ENCODE measurements at regions not wholly inside any gene's neighbourhood (a gene's known extent, or its start where the extent isn't known, plus 50 kb on each side); places are given as distances from the start of the nearest gene placed in this dataset.
A peak's percentile ranks its signal among the peaks of the same experiment; 100 is the strongest.

- Histone ChIP-seq H3K4me2 (peak overlapping the region; percentile 65), H3K79me2 (ENCODE audit: low read depth) (no peaks in the 10 kb centered on the region), H3F3A (ENCODE audit: low read depth) (peaks cover 7% of the 10 kb centered on the region), H3K27ac (no peak overlapping the region), H4K20me1 (ENCODE audit: low read depth) (no peaks in the 10 kb centered on the region), H2AFZ (replicated peaks) (no peak overlapping the region), H3K36me3 (no peaks in the 10 kb centered on the region), H3K9me3 (ENCODE audit: low read depth) (no peaks in the 10 kb centered on the region), H3K9ac (no peak overlapping the region), H3K27me3 (no peaks in the 10 kb centered on the region), H3K4me3 (no peak overlapping the region), H3K4me1 (peaks cover 41% of the 10 kb centered on the region)
- no peak for DNase-seq (ENCODE audit: low spot score)
- TF ChIP-seq CTCF (IDR thresholded peaks at IDR 0.05) = no peak
- no peak for TF ChIP-seq EZH2 (IDR thresholded peaks at IDR 0.05)
- no peak for TF ChIP-seq EZH2phosphoT487 (IDR thresholded peaks at IDR 0.05)
- H3K36me3 Mint-ChIP-seq = no peaks in the 10 kb centered on the region
- no peaks in the 10 kb centered on the region for H3K27me3 Mint-ChIP-seq (ENCODE audit: insufficient read depth, low read depth)
- no peaks in the 10 kb centered on the region for H3K9me3 Mint-ChIP-seq
- no peak overlapping the region for H3K4me3 Mint-ChIP-seq
- no peak overlapping the region for H3K27ac Mint-ChIP-seq
- H3K4me1 Mint-ChIP-seq = peaks cover 24% of the 10 kb centered on the region
Observed at GRCh38 chr12:43072431-43072830, 479.6 kb downstream of the ADAMTS20 start.

- no peaks in the 10 kb centered on the region for H3K36me3 ChIP-seq
- no peak for DNase-seq (ENCODE audit: low spot score)
- H3K9ac ChIP-seq = no peak overlapping the region
- no peaks in the 10 kb centered on the region for H3K27me3 Mint-ChIP-seq (ENCODE audit: insufficient read depth, low read depth)
- peak overlapping the region; percentile 69 for H3K27ac Mint-ChIP-seq
- H3K27me3 ChIP-seq = no peaks in the 10 kb centered on the region
- no peaks in the 10 kb centered on the region for H3K9me3 ChIP-seq (ENCODE audit: low read depth)
- H3F3A ChIP-seq (ENCODE audit: low read depth) = peaks cover 15% of the 10 kb centered on the region
- H2AFZ ChIP-seq (replicated peaks) = no peak overlapping the region
- no peak overlapping the region for H3K4me3 ChIP-seq
- no peaks in the 10 kb centered on the region for H3K79me2 ChIP-seq (ENCODE audit: low read depth)
- no peak overlapping the region for H3K4me3 Mint-ChIP-seq
- no peaks in the 10 kb centered on the region for H3K36me3 Mint-ChIP-seq
- no peaks in the 10 kb centered on the region for H4K20me1 ChIP-seq (ENCODE audit: low read depth)
- TF ChIP-seq CTCF (IDR thresholded peaks at IDR 0.05) (no peak), EZH2 (IDR thresholded peaks at IDR 0.05) (no peak), EZH2phosphoT487 (IDR thresholded peaks at IDR 0.05) (no peak)
- H3K9me3 Mint-ChIP-seq = no peaks in the 10 kb centered on the region
- H3K4me2 ChIP-seq = no peak overlapping the region
- peaks cover 45% of the 10 kb centered on the region for H3K4me1 ChIP-seq
- H3K4me1 Mint-ChIP-seq = peaks cover 33% of the 10 kb centered on the region
- no peak overlapping the region for H3K27ac ChIP-seq
Observed at GRCh38 chr12:43069768-43070221, 480.2 kb upstream of the PRICKLE1 start.

- Mint-ChIP-seq H3K27me3 (ENCODE audit: insufficient read depth, low read depth) (no peaks in the 10 kb centered on the region), H3K36me3 (no peaks in the 10 kb centered on the region), H3K27ac (no peak overlapping the region), H3K9me3 (no peaks in the 10 kb centered on the region), H3K4me1 (peaks cover 21% of the 10 kb centered on the region), H3K4me3 (no peak overlapping the region)
- Histone ChIP-seq H2AFZ (replicated peaks) (peak overlapping the region; percentile 58), H3K79me2 (ENCODE audit: low read depth) (no peaks in the 10 kb centered on the region), H3F3A (ENCODE audit: low read depth) (peaks cover 8% of the 10 kb centered on the region), H3K36me3 (no peaks in the 10 kb centered on the region), H3K27me3 (no peaks in the 10 kb centered on the region), H3K4me1 (peaks cover 21% of the 10 kb centered on the region), H3K9me3 (ENCODE audit: low read depth) (no peaks in the 10 kb centered on the region), H4K20me1 (ENCODE audit: low read depth) (no peaks in the 10 kb centered on the region), H3K9ac (no peak overlapping the region), H3K4me2 (peak overlapping the region; percentile 14), H3K4me3 (no peak overlapping the region), H3K27ac (no peak overlapping the region)
- no peak for TF ChIP-seq EZH2 (IDR thresholded peaks at IDR 0.05)
- peak; percentile 34 for DNase-seq (ENCODE audit: low spot score)
Observed at GRCh38 chr12:43066471-43066870, 476.9 kb upstream of the PRICKLE1 start.

- Histone ChIP-seq H3K4me2 (no peak overlapping the region), H3K27me3 (no peaks in the 10 kb centered on the region), H3K4me1 (peaks cover 11% of the 10 kb centered on the region), H3K27ac (no peak overlapping the region), H3K4me3 (no peak overlapping the region), H3K9me3 (ENCODE audit: low read depth) (no peaks in the 10 kb centered on the region), H3K36me3 (no peaks in the 10 kb centered on the region), H4K20me1 (ENCODE audit: low read depth) (no peaks in the 10 kb centered on the region), H3K79me2 (ENCODE audit: low read depth) (no peaks in the 10 kb centered on the region), H3K9ac (no peak overlapping the region), H3F3A (ENCODE audit: low read depth) (peaks cover 8% of the 10 kb centered on the region), H2AFZ (replicated peaks) (no peak overlapping the region)
- H3K27ac Mint-ChIP-seq = no peak overlapping the region
- H3K9me3 Mint-ChIP-seq = no peaks in the 10 kb centered on the region
- H3K4me1 Mint-ChIP-seq = peaks cover 13% of the 10 kb centered on the region
- H3K27me3 Mint-ChIP-seq (ENCODE audit: insufficient read depth, low read depth) = no peaks in the 10 kb centered on the region
- no peak overlapping the region for H3K4me3 Mint-ChIP-seq
- TF ChIP-seq EZH2phosphoT487 (IDR thresholded peaks at IDR 0.05) = no peak
- no peak for TF ChIP-seq CTCF (IDR thresholded peaks at IDR 0.05)
- TF ChIP-seq EZH2 (IDR thresholded peaks at IDR 0.05) = no peak
- no peaks in the 10 kb centered on the region for H3K36me3 Mint-ChIP-seq
- no peak for DNase-seq (ENCODE audit: low spot score)
Observed at GRCh38 chr12:43063650-43064049, 474.1 kb upstream of the PRICKLE1 start.
